HEK293 (cell line): ENCODE measurements at regions not wholly inside any gene's neighbourhood (a gene's known extent, or its start where the extent isn't known, plus 50 kb on each side); places are given as distances from the start of the nearest gene placed in this dataset.

Experiments
- CTCF ChIA-PET: fragments of 350-600 bp; formaldehyde crosslinking; extraction: SDS; loops from one replicate; lab custom pipeline; 2021; ENCODE audit warnings: antibody characterized with exemption; lab: Yijun Ruan, JAX
- POLR2A ChIA-PET: fragments of 300-600 bp; formaldehyde crosslinking; extraction: SDS; loops from one replicate; lab custom pipeline; 2020; ENCODE audit warnings: antibody characterized with exemption, inconsistent platforms; lab: Yijun Ruan, JAX
- H3K27ac ChIP-seq: fragments of 200-500 bp; sonication (Bioruptor generic); 2 replicates; pipeline ENCODE4 v1.5.1; 2014; ENCODE audit warnings: low read depth, low read length, control low read depth, inconsistent platforms; ENCODE audit errors: extremely low read depth
- H3K36me3 ChIP-seq, 2 experiments: fragments of 200-500 bp in 1 of 2; sonication (Bioruptor generic) in 1 of 2; 1 replicate in 1 of 2; 2 replicates in 1 of 2; pipeline ENCODE4 v1.5.1; 2014 to 2017; ENCODE audit warnings: inconsistent platforms in 2 of 2, low read length in 2 of 2; ENCODE audit not compliant: control insufficient read depth in 2 of 2, insufficient read depth in 1 of 2
- H3K4me1 ChIP-seq: fragments of 200-500 bp; sonication (Bioruptor generic); 2 replicates; pipeline ENCODE4 v1.5.1; 2014; ENCODE audit warnings: mild to moderate bottlenecking, low read length, inconsistent platforms; ENCODE audit not compliant: control insufficient read depth, insufficient read depth
- H3K4me3 ChIP-seq: 2 replicates; pipeline ENCODE4 v1.5.1; 2011; ENCODE audit warnings: low read depth, mild to moderate bottlenecking, control low read depth, low read length, moderate library complexity
- H3K9me3 ChIP-seq: fragments of 200-500 bp; sonication (Bioruptor generic); 2 replicates; pipeline ENCODE4 v1.5.1; 2014; ENCODE audit warnings: low read depth, low read length, inconsistent platforms; ENCODE audit not compliant: control insufficient read depth, insufficient read depth
- BCL11A ChIP-seq: fragments of 450-650 bp; formaldehyde crosslinking; IDR thresholded peaks from 2 replicates; pipeline ENCODE4 v1.5.1; 2016; ENCODE audit warnings: low read depth, missing biosample characterization, missing genetic modification characterization
- KLF7 ChIP-seq: fragments of 450-650 bp; formaldehyde crosslinking; IDR thresholded peaks from 2 replicates; pipeline ENCODE4 v1.5.1; 2016; ENCODE audit warnings: missing biosample characterization, missing genetic modification characterization, borderline replicate concordance
- KLF8 ChIP-seq: fragments of 450-650 bp; formaldehyde crosslinking; IDR thresholded peaks from 2 replicates; pipeline ENCODE4 v1.5.1; 2016; ENCODE audit warnings: missing biosample characterization, missing genetic modification characterization
- PRDM6 ChIP-seq: fragments of 450-650 bp; formaldehyde crosslinking; IDR thresholded peaks from 2 replicates; pipeline ENCODE4 v1.5.1; 2017; ENCODE audit warnings: missing biosample characterization, missing genetic modification characterization
- SCRT2 ChIP-seq: fragments of 450-650 bp; formaldehyde crosslinking; IDR thresholded peaks from 2 replicates; pipeline ENCODE4 v1.5.1; 2016; ENCODE audit warnings: missing biosample characterization, missing genetic modification characterization
- SP2 ChIP-seq: fragments of 450-650 bp; formaldehyde crosslinking; IDR thresholded peaks from 2 replicates; pipeline ENCODE4 v1.5.1; 2016; ENCODE audit warnings: missing biosample characterization, missing genetic modification characterization
- YY2 ChIP-seq: fragments of 450-650 bp; formaldehyde crosslinking; IDR thresholded peaks from 2 replicates; pipeline ENCODE4 v1.5.1; 2016; ENCODE audit warnings: missing biosample characterization, missing genetic modification characterization
- ZBTB1 ChIP-seq: fragments of 450-650 bp; formaldehyde crosslinking; IDR thresholded peaks from 2 replicates; pipeline ENCODE4 v1.5.1; 2016; ENCODE audit warnings: missing biosample characterization, missing genetic modification characterization
- ZBTB49 ChIP-seq: fragments of 450-650 bp; formaldehyde crosslinking; IDR thresholded peaks from 2 replicates; pipeline ENCODE4 v1.5.1; 2016; ENCODE audit warnings: missing biosample characterization, missing genetic modification characterization, low read depth
- ZFP3 ChIP-seq: fragments of 450-650 bp; formaldehyde crosslinking; IDR thresholded peaks from 2 replicates; pipeline ENCODE4 v1.5.1; 2016; ENCODE audit warnings: low read depth, missing biosample characterization, missing genetic modification characterization
- ZFP41 ChIP-seq: fragments of 450-650 bp; formaldehyde crosslinking; IDR thresholded peaks from 2 replicates; pipeline ENCODE4 v1.5.1; 2016; ENCODE audit warnings: missing biosample characterization, missing genetic modification characterization, borderline replicate concordance
- ZNF121 ChIP-seq: fragments of 450-650 bp; formaldehyde crosslinking; IDR thresholded peaks from 2 replicates; pipeline ENCODE4 v1.5.1; 2016; ENCODE audit warnings: missing biosample characterization, missing genetic modification characterization
- ZNF132 ChIP-seq: fragments of 450-650 bp; formaldehyde crosslinking; IDR thresholded peaks from 2 replicates; pipeline ENCODE4 v1.5.1; 2017; ENCODE audit warnings: missing biosample characterization, missing genetic modification characterization, borderline replicate concordance
- ZNF214 ChIP-seq: fragments of 450-650 bp; formaldehyde crosslinking; IDR thresholded peaks from 2 replicates; pipeline ENCODE4 v1.5.1; 2017; ENCODE audit warnings: missing biosample characterization, mild to moderate bottlenecking, missing genetic modification characterization, borderline replicate concordance
- ZNF239 ChIP-seq: fragments of 450-650 bp; formaldehyde crosslinking; IDR thresholded peaks from 2 replicates; pipeline ENCODE4 v1.5.1; 2016; ENCODE audit warnings: missing biosample characterization, missing genetic modification characterization
- ZNF280D ChIP-seq: fragments of 450-650 bp; formaldehyde crosslinking; IDR thresholded peaks from 2 replicates; pipeline ENCODE4 v1.5.1; 2016; ENCODE audit warnings: missing biosample characterization, missing genetic modification characterization
- ZNF354C ChIP-seq: fragments of 450-650 bp; formaldehyde crosslinking; IDR thresholded peaks from 2 replicates; pipeline ENCODE4 v1.5.1; 2016; ENCODE audit warnings: missing biosample characterization, missing genetic modification characterization, low read depth, borderline replicate concordance
- ZNF544 ChIP-seq: fragments of 450-650 bp; formaldehyde crosslinking; IDR thresholded peaks from 2 replicates; pipeline ENCODE4 v1.5.0; 2017; ENCODE audit warnings: missing biosample characterization, missing genetic modification characterization
- ZNF585B ChIP-seq: fragments of 450-650 bp; formaldehyde crosslinking; IDR thresholded peaks from 2 replicates; pipeline ENCODE4 v1.5.1; 2016; ENCODE audit warnings: missing biosample characterization, missing genetic modification characterization
- ZNF600 ChIP-seq: fragments of 450-650 bp; formaldehyde crosslinking; IDR thresholded peaks from 2 replicates; pipeline ENCODE4 v1.5.1; 2016; ENCODE audit warnings: missing biosample characterization, missing genetic modification characterization
- ZNF610 ChIP-seq: fragments of 450-650 bp; formaldehyde crosslinking; IDR thresholded peaks from 2 replicates; pipeline ENCODE4 v1.5.1; 2016; ENCODE audit warnings: missing biosample characterization, missing genetic modification characterization, borderline replicate concordance
- ZNF639 ChIP-seq: fragments of 450-650 bp; formaldehyde crosslinking; IDR thresholded peaks from 2 replicates; pipeline ENCODE4 v1.5.1; 2016; ENCODE audit warnings: missing biosample characterization, missing genetic modification characterization
- ZNF830 ChIP-seq: fragments of 450-650 bp; IDR thresholded peaks from 2 replicates; pipeline ENCODE4 v1.5.0; 2018; ENCODE audit warnings: missing biosample characterization, missing genetic modification characterization, low read depth, mild to moderate bottlenecking, moderate library complexity
- ZNF837 ChIP-seq: fragments of 450-650 bp; formaldehyde crosslinking; IDR thresholded peaks from 2 replicates; pipeline ENCODE4 v1.5.1; 2016; ENCODE audit warnings: missing biosample characterization, missing genetic modification characterization
- ZSCAN5A ChIP-seq: fragments of 450-650 bp; formaldehyde crosslinking; IDR thresholded peaks from 2 replicates; pipeline ENCODE4 v1.5.1; 2016; ENCODE audit warnings: missing biosample characterization, missing genetic modification characterization

GRCh38 chr20:30168025-30168799 lies 1089.3 kb upstream of the DEFB115 start (continued):
- TF ChIP-seq ZNF280D (tag by site-specific recombination), result no peak

GRCh38 chr20:30168800-30169138 lies 1088.7 kb upstream of the DEFB115 start:
- H3K36me3 ChIP-seq, result no peaks in the 10 kb centered on the region
- CTCF ChIA-PET, result no interaction called here
- no peak overlapping the region for H3K27ac ChIP-seq
- POLR2A ChIA-PET, result no interaction called here
- no peaks in the 10 kb centered on the region for H3K9me3 ChIP-seq
- TF ChIP-seq ZFP3 (tag by site-specific recombination) (no peak), ZNF354C (no peak), ZNF239 (no peak), BCL11A (no peak), PRDM6 (tag by site-specific recombination) (no peak), ZFP41 (tag by site-specific recombination) (no peak), ZSCAN5A (tag by site-specific recombination) (no peak), ZNF837 (tag by site-specific recombination) (no peak), SP2 (tag by site-specific recombination) (no peak), ZNF610 (tag by site-specific recombination) (no peak), ZNF132 (tag by site-specific recombination) (no peak), ZBTB1 (tag by site-specific recombination) (no peak)
- no peak overlapping the region for H3K4me3 ChIP-seq
- no peaks in the 10 kb centered on the region for H3K4me1 ChIP-seq

GRCh38 chr20:30175681-30176080 lies 1081.8 kb upstream of the DEFB115 start:
- ChIA-PET CTCF (no interaction called here), POLR2A (no interaction called here)
- Histone ChIP-seq H3K4me1 (no peaks in the 10 kb centered on the region), H3K36me3 (no peaks in the 10 kb centered on the region), H3K4me3 (no peak overlapping the region), H3K27ac (no peak overlapping the region), H3K9me3 (no peaks in the 10 kb centered on the region)
- TF ChIP-seq ZNF121, result no peak
- no peak for TF ChIP-seq ZNF600 (tag by site-specific recombination)
- no peak for TF ChIP-seq ZNF214 (tag by site-specific recombination)
- no peak for TF ChIP-seq ZNF639 (tag by site-specific recombination)
- TF ChIP-seq SCRT2, result no peak
- no peak for TF ChIP-seq ZNF544 (tag by site-specific recombination)
- no peak for TF ChIP-seq ZNF585B (tag by site-specific recombination)
- no peak for TF ChIP-seq KLF7
- TF ChIP-seq ZBTB49, result no peak
- TF ChIP-seq ZNF830 (tag by site-specific recombination), result no peak
- TF ChIP-seq KLF8 (tag by site-specific recombination), result no peak
- TF ChIP-seq YY2 (tag by site-specific recombination), result no peak
